OCI-LY1 (cell line): ENCODE measurements at regions not wholly inside any gene's neighbourhood (a gene's known extent, or its start where the extent isn't known, plus 50 kb on each side); places are given as distances from the start of the nearest gene placed in this dataset.

Source experiments
- CTCF ChIP-seq: fragments of 200-600 bp; sonication (generic), shearing (Covaris generic); IDR thresholded peaks from 2 replicates; pipeline ENCODE4 v1.5.1; 2017; ENCODE audit warnings: mild to moderate bottlenecking, antibody characterized with exemption, low read length, moderate library complexity, mixed read lengths
- EZH2 ChIP-seq: fragments of 200-600 bp; sonication (generic), shearing (Covaris generic); IDR thresholded peaks from 2 replicates; pipeline ENCODE4 v1.8.0; 2017; ENCODE audit warnings: borderline replicate concordance, mixed run types, mild to moderate bottlenecking, antibody characterized with exemption, low read length, moderate library complexity, mixed read lengths

- TF ChIP-seq CTCF: no peak
- TF ChIP-seq EZH2: no peak
Observed at GRCh38 chr5:61901997-61902396, 404.0 kb upstream of the KIF2A start.
